Neural cell (in vitro differentiated cells): ENCODE measurements at regions not wholly inside any gene's neighbourhood (a gene's known extent, or its start where the extent isn't known, plus 50 kb on each side); places are given as distances from the start of the nearest gene placed in this dataset.

ENCODE experiments used
- H2AFZ ChIP-seq: fragments of 200-600, 300-800 bp; sonication (generic), shearing (Covaris generic); 2 replicates; pipeline ENCODE4 v1.6.0; 2014; ENCODE audit warnings: low read depth, mild to moderate bottlenecking, antibody characterized with exemption, low read length, moderate library complexity
- H3F3A ChIP-seq: fragments of 200-600 bp; shearing (Covaris generic); 2 replicates; pipeline ENCODE4 v1.6.1; 2016; ENCODE audit warnings: mild to moderate bottlenecking, moderate library complexity, mixed read lengths, antibody characterized with exemption, low read length; ENCODE audit not compliant: insufficient read depth, poor library complexity, severe bottlenecking
- H3K27ac ChIP-seq: fragments of 200-600, 300-800 bp; sonication (generic), shearing (Covaris generic); 2 replicates; pipeline ENCODE4 v1.5.1; 2014; ENCODE audit warnings: mild to moderate bottlenecking, low read length, moderate library complexity
- H3K27me3 ChIP-seq: fragments of 300-800, 200-600 bp; sonication (generic), shearing (Covaris generic); 2 replicates; pipeline ENCODE4 v1.6.0; 2014; ENCODE audit warnings: mild to moderate bottlenecking, low read depth, low read length, moderate library complexity; ENCODE audit not compliant: insufficient read depth
- H3K36me3 ChIP-seq: fragments of 300-800, 200-600 bp; sonication (generic), shearing (Covaris generic); 2 replicates; pipeline ENCODE4 v1.5.1; 2014; ENCODE audit warnings: mild to moderate bottlenecking, antibody characterized with exemption, low read length, moderate library complexity; ENCODE audit not compliant: insufficient read depth
- H3K4me2 ChIP-seq: fragments of 300-800, 200-600 bp; sonication (generic), shearing (Covaris generic); 2 replicates; pipeline ENCODE4 v1.6.0; 2014; ENCODE audit warnings: mild to moderate bottlenecking, low read length
- H3K4me3 ChIP-seq: fragments of 300-800, 200-600 bp; sonication (generic), shearing (Covaris generic); 2 replicates; pipeline ENCODE4 v1.5.1; 2014; ENCODE audit warnings: mild to moderate bottlenecking, low read length, moderate library complexity
- H3K79me2 ChIP-seq: fragments of 200-600 bp; shearing (Covaris generic); replicated peaks from 2 replicates; pipeline ENCODE4 v1.6.0; 2014; ENCODE audit warnings: mild to moderate bottlenecking, low read length, moderate library complexity; ENCODE audit not compliant: insufficient read depth
- H3K9ac ChIP-seq: fragments of 300-800, 200-600 bp; sonication (generic), shearing (Covaris generic); 2 replicates; pipeline ENCODE4 v1.6.1; 2016; ENCODE audit warnings: mild to moderate bottlenecking, low read length, mixed read lengths
- H3K9me2 ChIP-seq: fragments of 200-600 bp; shearing (Covaris generic); 2 replicates; pipeline ENCODE4 v1.6.1; 2016; ENCODE audit warnings: mild to moderate bottlenecking, low read length, mixed read lengths; ENCODE audit not compliant: insufficient read depth
- H3K9me3 ChIP-seq: fragments of 200-600, 300-800 bp; sonication (generic), shearing (Covaris generic); 2 replicates; pipeline ENCODE4 v1.6.1; 2016; ENCODE audit warnings: mild to moderate bottlenecking, mixed run types, low read length, moderate library complexity, mixed read lengths
- H4K20me1 ChIP-seq: fragments of 200-600 bp; shearing (Covaris generic); 2 replicates; pipeline ENCODE4 v1.6.1; 2016; ENCODE audit warnings: mild to moderate bottlenecking, mixed run types; ENCODE audit not compliant: insufficient read depth
- EP300 ChIP-seq: fragments of 450-650 bp; conservative IDR thresholded peaks from 2 replicates; pipeline ENCODE4 v1.6.1; 2014; ENCODE audit warnings: antibody characterized with exemption, mild to moderate bottlenecking, moderate library complexity; ENCODE audit not compliant: poor library complexity, severe bottlenecking
- EZH2 ChIP-seq: fragments of 200-600, 300-800 bp; shearing (Covaris generic), sonication (generic); IDR thresholded peaks from 2 replicates; pipeline ENCODE4 v1.6.1; 2014; ENCODE audit warnings: antibody characterized with exemption, low read length, borderline replicate concordance, mild to moderate bottlenecking; ENCODE audit not compliant: insufficient read depth, poor library complexity, severe bottlenecking
- MXI1 ChIP-seq: fragments of 450-650 bp; conservative IDR thresholded peaks from 2 replicates; pipeline ENCODE4 v1.6.1; 2014; ENCODE audit warnings: antibody characterized with exemption, mild to moderate bottlenecking; ENCODE audit not compliant: poor library complexity, severe bottlenecking
- POLR2AphosphoS5 ChIP-seq: IDR thresholded peaks from 2 replicates; pipeline ENCODE4 v1.6.1; 2012
- RAD21 ChIP-seq: fragments of 450-650 bp; conservative IDR thresholded peaks from 2 replicates; pipeline ENCODE4 v1.6.1; 2014; ENCODE audit warnings: antibody characterized with exemption, mild to moderate bottlenecking, moderate library complexity
- REST ChIP-seq: IDR thresholded peaks from 2 replicates; pipeline ENCODE4 v1.6.1; 2012; ENCODE audit warnings: borderline replicate concordance
- SMC3 ChIP-seq: fragments of 450-650 bp; conservative IDR thresholded peaks from 2 replicates; pipeline ENCODE4 v1.6.1; 2014; ENCODE audit warnings: antibody characterized with exemption, mild to moderate bottlenecking, moderate library complexity; ENCODE audit not compliant: poor library complexity
- TAF1 ChIP-seq: IDR thresholded peaks from 2 replicates; pipeline ENCODE4 v1.6.1; 2012; ENCODE audit warnings: low read depth
- TF ChIP-seq, protein P1 (sequence below): fragments of 450-650 bp; IDR thresholded peaks from 2 replicates; pipeline ENCODE4 v1.5.1; 2014; ENCODE audit warnings: antibody characterized with exemption, mild to moderate bottlenecking, moderate library complexity; ENCODE audit not compliant: poor library complexity, severe bottlenecking

DNA sequence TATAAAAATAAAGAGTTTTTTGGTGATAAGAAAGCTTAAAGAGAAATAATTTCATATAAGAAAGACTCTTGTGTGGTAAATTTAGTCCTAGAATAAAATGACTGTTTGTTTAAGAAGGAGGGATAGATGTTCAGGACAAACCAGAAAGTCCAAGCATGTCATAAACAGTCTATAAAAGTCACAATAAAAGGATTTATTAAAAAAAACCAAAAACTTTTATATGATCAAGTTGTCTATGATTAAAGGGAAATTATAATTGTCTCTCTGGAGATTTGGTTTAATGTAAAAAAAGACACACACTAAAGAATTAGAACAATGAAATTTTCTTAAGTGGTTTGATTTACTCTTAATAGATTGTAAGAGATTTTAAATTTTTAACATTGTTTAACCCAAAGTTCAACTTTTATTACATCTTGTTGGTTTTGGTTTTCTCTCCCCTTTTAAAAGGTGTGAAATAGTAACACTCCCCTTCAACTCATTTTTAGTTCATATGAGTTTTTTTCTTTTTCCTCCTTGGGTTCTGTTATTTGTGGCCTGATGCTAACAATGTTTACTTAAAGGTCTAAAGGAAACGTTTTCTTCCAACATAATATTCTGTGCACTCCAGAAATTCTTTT lies 89.7 kb downstream of the PDHA2 start:
- no peaks in the 10 kb centered on the region for H3F3A ChIP-seq
- TF ChIP-seq EZH2, result no peak
- TF ChIP-seq REST, result no peak
- no peak for TF ChIP-seq MXI1
- TF ChIP-seq RAD21, result no peak
- no peak for TF ChIP-seq POLR2AphosphoS5
- no peak for TF ChIP-seq SMC3
- TF ChIP-seq TAF1, result no peak
- TF ChIP-seq EP300, result no peak
- TF ChIP-seq, protein P1, sequence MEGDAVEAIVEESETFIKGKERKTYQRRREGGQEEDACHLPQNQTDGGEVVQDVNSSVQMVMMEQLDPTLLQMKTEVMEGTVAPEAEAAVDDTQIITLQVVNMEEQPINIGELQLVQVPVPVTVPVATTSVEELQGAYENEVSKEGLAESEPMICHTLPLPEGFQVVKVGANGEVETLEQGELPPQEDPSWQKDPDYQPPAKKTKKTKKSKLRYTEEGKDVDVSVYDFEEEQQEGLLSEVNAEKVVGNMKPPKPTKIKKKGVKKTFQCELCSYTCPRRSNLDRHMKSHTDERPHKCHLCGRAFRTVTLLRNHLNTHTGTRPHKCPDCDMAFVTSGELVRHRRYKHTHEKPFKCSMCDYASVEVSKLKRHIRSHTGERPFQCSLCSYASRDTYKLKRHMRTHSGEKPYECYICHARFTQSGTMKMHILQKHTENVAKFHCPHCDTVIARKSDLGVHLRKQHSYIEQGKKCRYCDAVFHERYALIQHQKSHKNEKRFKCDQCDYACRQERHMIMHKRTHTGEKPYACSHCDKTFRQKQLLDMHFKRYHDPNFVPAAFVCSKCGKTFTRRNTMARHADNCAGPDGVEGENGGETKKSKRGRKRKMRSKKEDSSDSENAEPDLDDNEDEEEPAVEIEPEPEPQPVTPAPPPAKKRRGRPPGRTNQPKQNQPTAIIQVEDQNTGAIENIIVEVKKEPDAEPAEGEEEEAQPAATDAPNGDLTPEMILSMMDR, result no peak
- H3K79me2 ChIP-seq, result no peaks in the 10 kb centered on the region
- H3K36me3 ChIP-seq, result no peaks in the 10 kb centered on the region
- no peaks in the 10 kb centered on the region for H3K9me2 ChIP-seq
- no peaks in the 10 kb centered on the region for H3K27me3 ChIP-seq
- no peak overlapping the region for H3K4me3 ChIP-seq
- no peak overlapping the region for H3K27ac ChIP-seq
- H3K9ac ChIP-seq, result no peak overlapping the region
- H2AFZ ChIP-seq, result no peak overlapping the region
- no peak overlapping the region for H3K4me2 ChIP-seq
- H4K20me1 ChIP-seq, result no peaks in the 10 kb centered on the region
- no peaks in the 10 kb centered on the region for H3K9me3 ChIP-seq

DNA sequence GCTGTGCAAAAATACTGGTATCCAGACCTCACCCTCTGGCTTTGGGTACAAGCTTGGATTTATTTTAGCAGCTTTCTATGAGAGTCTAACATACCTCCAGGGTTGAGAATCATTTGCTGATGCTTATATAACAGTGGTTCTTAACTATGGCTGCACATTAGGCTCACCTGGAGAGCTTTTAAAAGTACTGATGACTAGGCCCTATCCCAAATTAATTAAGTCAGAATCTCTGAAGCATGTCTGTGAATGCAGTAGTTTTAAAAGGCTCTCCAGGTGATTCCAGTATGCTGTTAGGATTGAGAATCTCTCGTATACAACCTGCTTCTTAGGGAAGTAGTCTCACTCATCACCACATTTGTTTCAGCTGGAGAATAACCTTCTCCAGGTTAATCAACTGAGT lies 99.2 kb downstream of the PDHA2 start:
- no peak overlapping the region for H2AFZ ChIP-seq
- H3F3A ChIP-seq, result no peaks in the 10 kb centered on the region
- no peaks in the 10 kb centered on the region for H3K79me2 ChIP-seq
- H3K4me3 ChIP-seq, result no peak overlapping the region
- no peaks in the 10 kb centered on the region for H4K20me1 ChIP-seq
- H3K9ac ChIP-seq, result no peak overlapping the region
- H3K27me3 ChIP-seq, result no peaks in the 10 kb centered on the region
- no peak overlapping the region for H3K4me2 ChIP-seq
- no peak for TF ChIP-seq MXI1
- TF ChIP-seq EZH2, result no peak
- no peak for TF ChIP-seq RAD21
- no peak for TF ChIP-seq EP300
- TF ChIP-seq, protein P1, result no peak
- no peak for TF ChIP-seq REST
- TF ChIP-seq TAF1, result no peak
- TF ChIP-seq SMC3, result no peak
- no peak for TF ChIP-seq POLR2AphosphoS5
- H3K27ac ChIP-seq, result no peak overlapping the region
- no peaks in the 10 kb centered on the region for H3K36me3 ChIP-seq
- H3K9me2 ChIP-seq, result no peaks in the 10 kb centered on the region
- H3K9me3 ChIP-seq, result no peaks in the 10 kb centered on the region
